ENCODE measurements at regions not wholly inside any gene's neighbourhood (a gene's known extent, or its start where the extent isn't known, plus 50 kb on each side); places are given as distances from the start of the nearest gene placed in this dataset.

GRCh38 chr2:220704810-220705209, 867.3 kb downstream of the EPHA4 start:
- Mint-ChIP-seq H3K36me3 (ENCODE audit: insufficient read depth) (no peaks in the 10 kb centered on the region), H3K4me1 (ENCODE audit: low read depth) (no peaks in the 10 kb centered on the region), H3K4me3 (ENCODE audit: low read depth) (no peak overlapping the region), H3K27ac (no peak overlapping the region), H3K27me3 (no peaks in the 10 kb centered on the region), H3K9me3 (ENCODE audit: low read depth) (peaks cover 16% of the 10 kb centered on the region)
- DNase-seq (ENCODE audit: low spot score, unreplicated experiment): no peak
- TF ChIP-seq CTCF (IDR thresholded peaks at IDR 0.05; ENCODE audit: unreplicated experiment): no peak

- no peak for TF ChIP-seq CTCF (IDR thresholded peaks at IDR 0.05; ENCODE audit: unreplicated experiment)
- Mint-ChIP-seq H3K4me1 (ENCODE audit: low read depth) (no peaks in the 10 kb centered on the region), H3K27ac (no peak overlapping the region), H3K9me3 (ENCODE audit: low read depth) (peaks cover 16% of the 10 kb centered on the region), H3K4me3 (ENCODE audit: low read depth) (no peak overlapping the region), H3K36me3 (ENCODE audit: insufficient read depth) (no peaks in the 10 kb centered on the region), H3K27me3 (no peaks in the 10 kb centered on the region)
- DNase-seq (ENCODE audit: low spot score, unreplicated experiment): no peak
These were observed 866.4 kb downstream of the EPHA4 start for GRCh38 chr2:220705678-220706077.

GRCh38 chr2:220707261-220707660, 864.8 kb downstream of the EPHA4 start:
- Mint-ChIP-seq H3K9me3 (ENCODE audit: low read depth) (peaks cover 7% of the 10 kb centered on the region), H3K27ac (no peak overlapping the region), H3K4me3 (ENCODE audit: low read depth) (no peak overlapping the region), H3K27me3 (no peaks in the 10 kb centered on the region), H3K4me1 (ENCODE audit: low read depth) (no peaks in the 10 kb centered on the region), H3K36me3 (ENCODE audit: insufficient read depth) (no peaks in the 10 kb centered on the region)
- DNase-seq (ENCODE audit: low spot score, unreplicated experiment): no peak
- no peak for TF ChIP-seq CTCF (IDR thresholded peaks at IDR 0.05; ENCODE audit: unreplicated experiment)

- Mint-ChIP-seq H3K36me3 (ENCODE audit: insufficient read depth) (no peaks in the 10 kb centered on the region), H3K4me3 (ENCODE audit: low read depth) (no peak overlapping the region), H3K4me1 (ENCODE audit: low read depth) (peaks cover 4% of the 10 kb centered on the region), H3K27me3 (no peaks in the 10 kb centered on the region), H3K27ac (no peak overlapping the region), H3K9me3 (ENCODE audit: low read depth) (peaks cover 7% of the 10 kb centered on the region)
- DNase-seq (ENCODE audit: low spot score, unreplicated experiment): no peak
- no peak for TF ChIP-seq CTCF (IDR thresholded peaks at IDR 0.05; ENCODE audit: unreplicated experiment)
These were observed 863.7 kb downstream of the EPHA4 start for GRCh38 chr2:220708366-220708765.

GRCh38 chr2:220717283-220717682, 854.8 kb downstream of the EPHA4 start:
- H3K4me1 Mint-ChIP-seq (ENCODE audit: low read depth): peaks cover 8% of the 10 kb centered on the region
- DNase-seq (ENCODE audit: low spot score, unreplicated experiment): no peak
- TF ChIP-seq CTCF (IDR thresholded peaks at IDR 0.05; ENCODE audit: unreplicated experiment): no peak
- H3K4me3 Mint-ChIP-seq (ENCODE audit: low read depth): no peak overlapping the region
- no peaks in the 10 kb centered on the region for H3K36me3 Mint-ChIP-seq (ENCODE audit: insufficient read depth)
- peaks cover 14% of the 10 kb centered on the region for H3K9me3 Mint-ChIP-seq (ENCODE audit: low read depth)
- no peak overlapping the region for H3K27ac Mint-ChIP-seq
- H3K27me3 Mint-ChIP-seq: no peaks in the 10 kb centered on the region
